Fibroblast of skin of right biceps (primary cell): ENCODE measurements at regions not wholly inside any gene's neighbourhood (a gene's known extent, or its start where the extent isn't known, plus 50 kb on each side); places are given as distances from the start of the nearest gene placed in this dataset.
A peak's percentile ranks its signal among the peaks of the same experiment; 100 is the strongest.
"Not testable (repeated sequence)": the region's sequence is repeated elsewhere in the genome, so short reads cannot be mapped to it uniquely, and the experiment has no call there.

Experiments used
- DNase-seq: peaks from one replicate; pipeline ENCODE4 v3.0.0-alpha.2; 2013

GRCh38 chr10:30170146-30170545 lies 110.8 kb upstream of the JCAD start:
- no peak for DNase-seq

GRCh38 chr10:30169342-30169741 lies 110.0 kb upstream of the JCAD start:
- DNase-seq: no peak

- DNase-seq: no peak
Observed at GRCh38 chr10:30166929-30167328, 107.5 kb upstream of the JCAD start.

- DNase-seq: not testable (repeated sequence)
Observed at GRCh38 chr10:30163410-30163809, 104.0 kb upstream of the JCAD start.

GRCh38 chr10:30162796-30163195 lies 103.4 kb upstream of the JCAD start:
- DNase-seq: not testable (repeated sequence)

- DNase-seq: no peak
Observed at GRCh38 chr10:30160271-30160982, 101.0 kb upstream of the JCAD start.

- not testable (repeated sequence) for DNase-seq
Observed at GRCh38 chr10:30159614-30160013, 100.2 kb upstream of the JCAD start.

GRCh38 chr10:30158325-30158960 lies 99.1 kb upstream of the JCAD start:
- DNase-seq: no peak

GRCh38 chr10:30155401-30155800 lies 96.0 kb upstream of the JCAD start:
- DNase-seq: peak; percentile 36

- no peak for DNase-seq
Observed at GRCh38 chr10:30154561-30154960, 95.2 kb upstream of the JCAD start.

- DNase-seq: no peak
Observed at GRCh38 chr10:30154126-30154525, 94.7 kb upstream of the JCAD start.

- DNase-seq: peak; percentile 79
Observed at GRCh38 chr10:30151581-30152389, 92.4 kb upstream of the JCAD start.

- no peak for DNase-seq
Observed at GRCh38 chr10:30141423-30141822, 82.0 kb upstream of the JCAD start.

- peak; percentile 36 for DNase-seq
Observed at GRCh38 chr10:30134171-30134945, 75.0 kb upstream of the JCAD start.

GRCh38 chr10:30133198-30133597 lies 73.8 kb upstream of the JCAD start:
- no peak for DNase-seq

- not testable (repeated sequence) for DNase-seq
Observed at GRCh38 chr10:30131369-30131768, 72.0 kb upstream of the JCAD start.

- not testable (repeated sequence) for DNase-seq
Observed at GRCh38 chr10:30129326-30129725, 69.9 kb upstream of the JCAD start.

GRCh38 chr10:30127120-30127541 lies 67.7 kb upstream of the JCAD start:
- peak; percentile 87 for DNase-seq

GRCh38 chr10:30125496-30125895 lies 66.1 kb upstream of the JCAD start:
- DNase-seq: peak; percentile 70

GRCh38 chr10:30124704-30125103 lies 65.3 kb upstream of the JCAD start:
- DNase-seq: no peak

- no peak for DNase-seq
Observed at GRCh38 chr10:30121401-30121800, 62.0 kb upstream of the JCAD start.

GRCh38 chr10:30118590-30118989 lies 59.2 kb upstream of the JCAD start:
- no peak for DNase-seq
